ENCODE measurements at regions not wholly inside any gene's neighbourhood (a gene's known extent, or its start where the extent isn't known, plus 50 kb on each side); places are given as distances from the start of the nearest gene placed in this dataset.

GRCh38 chr18:3360211-3360610 lies 89.8 kb upstream of the TGIF1 start:
- DNase-seq, result no peak

GRCh38 chr18:3367491-3368091 lies 82.4 kb upstream of the TGIF1 start:
- no peak for DNase-seq

GRCh38 chr18:3368193-3368592 lies 81.8 kb upstream of the TGIF1 start:
- DNase-seq, result no peak

- peak; percentile 12 for DNase-seq
Observed at GRCh38 chr18:3379685-3380084, 70.3 kb upstream of the TGIF1 start.

- peak; percentile 77 for DNase-seq
Observed at GRCh38 chr18:3380384-3380961, 69.5 kb upstream of the TGIF1 start.

- DNase-seq, result peak; percentile 67
Observed at GRCh38 chr18:3383381-3383915, 66.5 kb upstream of the TGIF1 start.

- DNase-seq, result no peak
Observed at GRCh38 chr18:3384664-3385563, 65.1 kb upstream of the TGIF1 start.

GRCh38 chr18:3388323-3388722 lies 61.6 kb upstream of the TGIF1 start:
- no peak for DNase-seq

- DNase-seq, result no peak
Observed at GRCh38 chr18:3388980-3389379, 61.0 kb upstream of the TGIF1 start.

- DNase-seq, result no peak
Observed at GRCh38 chr18:3389977-3390376, 60.0 kb upstream of the TGIF1 start.

GRCh38 chr18:3391704-3392466 lies 58.1 kb upstream of the TGIF1 start:
- no peak for DNase-seq

GRCh38 chr18:3392467-3392855 lies 57.5 kb upstream of the TGIF1 start:
- DNase-seq, result no peak

GRCh38 chr18:3394648-3395047 lies 55.3 kb upstream of the TGIF1 start:
- no peak for DNase-seq

- no peak for DNase-seq
Observed at GRCh38 chr18:3395466-3395865, 54.5 kb upstream of the TGIF1 start.

GRCh38 chr18:3397031-3397750 lies 52.8 kb upstream of the TGIF1 start:
- no peak for DNase-seq

- DNase-seq, result peak; percentile 96
Observed at GRCh38 chr18:3397786-3398185, 52.2 kb upstream of the TGIF1 start.

All from NCI-H82 (cell line).